Heart right ventricle (tissue), 16 donors: ENCODE measurements at regions not wholly inside any gene's neighbourhood (a gene's known extent, or its start where the extent isn't known, plus 50 kb on each side); places are given as distances from the start of the nearest gene placed in this dataset.

Experiments
- ATAC-seq, 8 donors: fragments of 200-7000 bp; cut with Tn5 transposase; one replicate each; pipeline ENCODE4 v1.9.1; 2020; ENCODE audit warnings: mild to moderate bottlenecking in 8 of 8, moderate library complexity in 8 of 8, moderate number of reproducible peaks in 1 of 8
- DNase-seq, 2 donors: peaks; one replicate each; pipeline ENCODE4 v3.0.0-alpha.2; 2020
- H3K27ac ChIP-seq, 10 donors: fragments of 200-600 bp; sonication (generic) in 2 of 10; one replicate each; pipeline versions ENCODE4 v1.5.0 to v1.8.0; 2020 to 2022; ENCODE audit warnings: mild to moderate bottlenecking in 3 of 10
- H3K27me3 ChIP-seq, 7 donors: fragments of 200-600 bp; one replicate each; pipeline ENCODE4 v1.8.0; 2021 to 2022; ENCODE audit warnings: mild to moderate bottlenecking in 2 of 7
- H3K36me3 ChIP-seq, 9 donors: fragments of 200-600 bp; sonication (generic) in 1 of 9; one replicate each; pipeline versions ENCODE4 v1.5.0 to v1.8.0; 2020 to 2022; ENCODE audit warnings: mild to moderate bottlenecking in 2 of 9
- H3K4me1 ChIP-seq, 9 donors: fragments of 200-600 bp; sonication (generic) in 1 of 9; one replicate each; pipeline versions ENCODE4 v1.5.0 to v1.8.0; 2020 to 2022; ENCODE audit warnings: mild to moderate bottlenecking in 4 of 9
- H3K4me3 ChIP-seq, 10 donors: fragments of 200-600 bp; sonication (generic) in 2 of 10; one replicate each; pipeline versions ENCODE4 v1.5.0 to v1.8.0; 2020 to 2022; ENCODE audit warnings: mild to moderate bottlenecking in 7 of 10, moderate library complexity in 2 of 10
- H3K9me3 ChIP-seq, 11 donors: fragments of 200-600 bp in 10 of 11; sonication (generic) in 2 of 11; one replicate each; pipeline versions ENCODE4 v1.5.0 to v1.8.0; 2013 to 2022; ENCODE audit warnings: mild to moderate bottlenecking in 2 of 11, control low read depth in 1 of 11, moderate library complexity in 1 of 11
- WGBS, 2 donors: extraction: QIAGEN DNeasy Blood & Tissue Kit; methylation state at CpG; one replicate each; pipeline ENCODE4 v1.1.7; 2013; ENCODE audit warnings: inconsistent platforms in 1 of 2; 5-methylcytosine and 5-hydroxymethylcytosine counted together
- intact Hi-C, 10 donors: fragments of 100-400 bp; cut with DNase I; formaldehyde crosslinking; loops; one replicate each; pipeline versions ENCODE4 v1.11.1 to v1.14.2; 2022
- TF ChIP-seq, protein P1 (sequence below), 9 donors: fragments of 200-600 bp; sonication (generic) in 2 of 9; IDR thresholded peaks; one replicate each; pipeline versions ENCODE4 v1.5.0 to v1.8.0; 2021 to 2022; ENCODE audit warnings: antibody characterized with exemption in 9 of 9, mild to moderate bottlenecking in 5 of 9, moderate library complexity in 1 of 9
- donor health status: Arrhythmogenic right ventricular cardiomyopathy.
- donor health status: ischemic (EF 13 %, LVEDD 7.1; RV severe dilation, severe dysfunction).
- donor health status: healthy with polysubstance abuse.
- donor health status: DM: no; HTN: yes; CAD: no.
- donor health status: DM: no; HTN: no; CAD: no.
- donor health status: ischemic (EF 25% LVEDD 6.9; RV normal size, moderate dysfunction).
- donor health status: ischemic (EF 25% LVEDD 5.7; RV mildly dilated, moderate dysfunction).
- donor health status: healthy.
- donor health status: DM: yes; HTN: yes; CAD: no.
- donor health status: Ischemic cardiomyopathy.
- donor health status: ischemic (EF 35%, LVEDD 5.7; RV mildly dilated, moderate dysfunction).
- donor health status: nonischemic (EF 11% LVEDD 7.7; RV severe dilation, severe dysfunction).
- donor health status: DM: yes; HTN: yes; CAD: no.
- donor health status: PGD.
- donor health status: ischemic (EF 29% LVEDD 5.4; RV normal size, mild dysfunction).
- donor health status: nonischemic (EF 23%, LVEDD 6.1; RV moderate dilation, normal function).

DNA sequence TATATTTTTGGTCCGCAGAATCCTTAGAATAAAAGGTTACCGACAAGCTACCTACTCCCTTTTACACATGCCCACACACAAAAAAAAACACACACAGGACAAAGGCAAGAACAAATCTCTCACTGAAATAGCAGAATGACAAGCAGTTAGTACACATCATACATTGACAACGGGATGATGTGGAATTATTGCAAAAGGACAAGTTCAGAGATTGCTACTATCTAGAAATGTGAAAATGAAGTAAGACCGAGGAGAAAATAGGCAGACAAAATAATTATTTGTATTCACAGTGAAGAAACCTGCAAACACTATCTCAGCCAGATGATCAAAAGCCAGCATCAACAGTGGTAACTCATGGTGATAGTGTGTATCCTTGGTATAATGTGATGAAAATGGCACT is 112.2 kb upstream of the C3orf80 start:
- Histone ChIP-seq H3K4me1 (peaks cover 0 to 5% (median 0%) of the 10 kb centered on the region in 9 donors), H3K36me3 (no peaks in the 10 kb centered on the region), H3K4me3 (no peak overlapping the region), H3K27ac (no peak overlapping the region), H3K27me3 (peaks cover 0 to 11% (median 0%) of the 10 kb centered on the region in 7 donors), H3K9me3 (no peaks in the 10 kb centered on the region)
- ATAC-seq (no peak), DNase-seq (no peak)
- TF ChIP-seq, protein P1, sequence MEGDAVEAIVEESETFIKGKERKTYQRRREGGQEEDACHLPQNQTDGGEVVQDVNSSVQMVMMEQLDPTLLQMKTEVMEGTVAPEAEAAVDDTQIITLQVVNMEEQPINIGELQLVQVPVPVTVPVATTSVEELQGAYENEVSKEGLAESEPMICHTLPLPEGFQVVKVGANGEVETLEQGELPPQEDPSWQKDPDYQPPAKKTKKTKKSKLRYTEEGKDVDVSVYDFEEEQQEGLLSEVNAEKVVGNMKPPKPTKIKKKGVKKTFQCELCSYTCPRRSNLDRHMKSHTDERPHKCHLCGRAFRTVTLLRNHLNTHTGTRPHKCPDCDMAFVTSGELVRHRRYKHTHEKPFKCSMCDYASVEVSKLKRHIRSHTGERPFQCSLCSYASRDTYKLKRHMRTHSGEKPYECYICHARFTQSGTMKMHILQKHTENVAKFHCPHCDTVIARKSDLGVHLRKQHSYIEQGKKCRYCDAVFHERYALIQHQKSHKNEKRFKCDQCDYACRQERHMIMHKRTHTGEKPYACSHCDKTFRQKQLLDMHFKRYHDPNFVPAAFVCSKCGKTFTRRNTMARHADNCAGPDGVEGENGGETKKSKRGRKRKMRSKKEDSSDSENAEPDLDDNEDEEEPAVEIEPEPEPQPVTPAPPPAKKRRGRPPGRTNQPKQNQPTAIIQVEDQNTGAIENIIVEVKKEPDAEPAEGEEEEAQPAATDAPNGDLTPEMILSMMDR (IDR thresholded peaks at IDR 0.05) = no peak
- intact Hi-C loops = no loop called here
- 88 to 93% methylated on average over 4 of the region's 4 CpGs for WGBS, 2 donors

DNA sequence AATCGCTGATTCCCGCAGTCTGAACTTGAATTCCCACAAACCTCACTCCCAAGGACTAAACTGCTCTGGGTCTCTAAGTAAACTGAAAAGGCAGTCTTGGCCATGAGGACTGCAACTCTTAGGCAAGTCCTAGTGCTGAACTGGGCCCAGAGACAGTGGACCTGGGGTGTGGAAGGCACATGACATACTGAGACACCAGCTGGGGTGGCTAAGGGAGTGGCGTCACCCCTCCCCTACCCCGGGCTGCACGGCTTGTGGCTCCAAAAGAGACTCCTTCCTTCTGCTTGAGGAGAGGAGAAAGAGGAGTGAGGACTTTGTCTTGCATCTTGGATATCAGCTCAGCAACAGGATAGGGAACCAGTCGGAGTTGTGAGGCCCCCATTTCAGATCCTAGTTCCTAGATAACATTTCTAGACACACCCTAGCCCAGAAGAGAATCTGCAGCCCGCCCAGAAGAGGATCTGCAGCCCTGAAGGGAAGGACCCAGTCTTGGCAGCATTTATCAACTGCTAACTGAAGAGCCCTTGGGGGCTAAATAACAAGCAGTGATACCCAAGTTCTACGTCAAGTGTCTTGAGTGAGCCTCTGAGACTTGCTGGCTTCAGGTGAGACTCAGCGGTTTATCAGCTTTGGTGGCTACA is 110.7 kb upstream of the C3orf80 start:
- TF ChIP-seq, protein P1 (IDR thresholded peaks at IDR 0.05) = no peak
- H3K9me3 ChIP-seq = no peaks in the 10 kb centered on the region
- DNase-seq = no peak
- intact Hi-C loops = no loop called here
- H3K27ac ChIP-seq = no peak overlapping the region
- WGBS, 2 donors = 73 to 80% methylated on average over 9 of the region's 9 CpGs
- peaks cover 0 to 5% (median 0%) of the 10 kb centered on the region in 9 donors for H3K4me1 ChIP-seq
- no peaks in the 10 kb centered on the region for H3K36me3 ChIP-seq
- H3K4me3 ChIP-seq = no peak overlapping the region
- H3K27me3 ChIP-seq = peaks cover 0 to 11% (median 0%) of the 10 kb centered on the region in 7 donors
- ATAC-seq = no peak

DNA sequence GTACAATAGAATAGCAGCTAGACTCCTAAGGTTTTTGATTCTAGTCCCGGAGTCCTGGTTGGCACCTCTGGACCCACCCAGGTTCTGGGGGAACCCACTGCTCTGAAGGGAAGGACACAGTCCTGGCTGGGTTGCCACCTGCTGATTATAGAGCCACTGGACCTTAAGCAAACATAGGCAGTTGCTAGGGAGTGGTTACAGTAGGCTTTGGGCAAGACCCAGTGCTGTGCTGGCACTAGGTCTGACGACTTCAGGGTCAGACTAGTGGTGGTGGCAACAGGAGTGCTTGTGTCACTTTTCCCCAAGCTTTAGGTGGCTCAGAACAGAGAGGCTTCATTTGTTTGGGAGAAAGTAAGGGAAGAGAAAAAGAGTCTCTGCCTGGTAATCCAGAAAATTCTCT is 109.8 kb upstream of the C3orf80 start:
- intact Hi-C loops = no loop called here
- Histone ChIP-seq H3K4me1 (peaks cover 0 to 5% (median 0%) of the 10 kb centered on the region in 9 donors), H3K36me3 (no peaks in the 10 kb centered on the region), H3K9me3 (peaks cover 0 to 7% (median 0%) of the 10 kb centered on the region in 11 donors), H3K27me3 (peaks cover 0 to 11% (median 0%) of the 10 kb centered on the region in 7 donors), H3K4me3 (no peak overlapping the region), H3K27ac (no peak overlapping the region)
- no peak for DNase-seq
- TF ChIP-seq, protein P1 (IDR thresholded peaks at IDR 0.05) = no peak
- no peak for ATAC-seq
- WGBS, 2 donors = 74 to 81% methylated on average over 2 of the region's 2 CpGs

DNA sequence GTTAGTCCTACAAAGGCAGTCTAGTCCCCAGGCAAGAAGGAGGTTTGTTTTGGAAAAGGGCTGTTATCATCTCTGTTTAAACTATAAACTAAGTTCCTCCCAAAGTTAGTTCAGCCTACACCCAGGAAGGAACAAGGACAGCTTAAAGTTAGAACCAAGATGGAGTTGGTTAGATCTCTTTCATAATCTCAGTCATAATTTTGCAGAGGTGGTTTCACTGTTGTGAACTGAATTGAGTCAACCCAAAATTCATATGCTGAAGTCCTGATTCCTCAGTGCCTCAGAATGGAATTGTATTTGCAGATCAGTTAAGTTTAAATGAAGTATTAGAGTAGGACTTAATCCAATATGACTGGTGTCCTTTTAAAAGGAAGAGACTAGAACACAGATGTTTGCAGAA is 101.0 kb upstream of the C3orf80 start:
- DNase-seq (no peak), ATAC-seq (no peak)
- Histone ChIP-seq H3K27me3 (peaks cover 0 to 15% (median 3%) of the 10 kb centered on the region in 7 donors), H3K9me3 (peaks cover 0 to 16% (median 0%) of the 10 kb centered on the region in 11 donors), H3K4me1 (peaks cover 0 to 22% (median 0%) of the 10 kb centered on the region in 9 donors), H3K4me3 (no peak overlapping the region), H3K36me3 (no peaks in the 10 kb centered on the region), H3K27ac (no peak overlapping the region)
- TF ChIP-seq, protein P1 (IDR thresholded peaks at IDR 0.05) = no peak
- intact Hi-C loops = no loop called here
